ENCODE measurements at regions not wholly inside any gene's neighbourhood (a gene's known extent, or its start where the extent isn't known, plus 50 kb on each side); places are given as distances from the start of the nearest gene placed in this dataset.

GRCh38 chr4:163969291-163969690 lies 474.8 kb downstream of the TMA16 start:
- intact Hi-C loops (cut with micrococcal nuclease) = no loop called here
- CTCF ChIA-PET = interaction anchor here (0.7 kb wide), 1 partner anchor 25 kb away, joined by 3 read pairs; no protein-coding TSS in a partner anchor

DNA sequence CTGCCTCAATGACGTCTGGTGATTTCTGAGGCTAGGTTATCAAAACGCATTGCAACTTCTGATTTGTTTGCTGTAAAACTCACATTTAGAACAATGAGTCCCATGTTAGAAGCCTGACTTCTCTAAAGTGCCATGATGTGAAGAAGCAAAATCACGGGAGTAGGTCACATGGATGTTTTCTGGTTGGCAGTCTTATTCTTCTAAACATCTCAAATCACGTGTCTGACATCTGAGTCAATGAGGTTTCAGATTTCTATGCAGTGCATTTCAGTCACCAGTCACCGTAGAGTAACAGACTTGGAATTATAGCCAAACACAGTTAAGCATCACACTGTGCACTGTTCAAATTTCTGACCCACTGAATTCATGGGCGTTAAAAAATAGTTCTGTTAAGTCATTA lies 482.1 kb downstream of the TMA16 start:
- no peak for DNase-seq
- Histone ChIP-seq H3K9me3 (ENCODE audit: control insufficient read depth in 2 of 3, low read length in 3 of 3) (no peaks in the 10 kb centered on the region), H3K27me3 (ENCODE audit: control insufficient read depth in 2 of 2, insufficient read depth in 2 of 2, low read length in 2 of 2) (no peaks in the 10 kb centered on the region), H3K36me3 (ENCODE audit: control insufficient read depth in 2 of 3, insufficient read depth in 3 of 3, low read length in 3 of 3) (no peaks in the 10 kb centered on the region), H3K4me3 (ENCODE audit: low read length) (no peak overlapping the region), H3K27ac (ENCODE audit: low read depth, low read length) (no peak overlapping the region), H3K4me1 (ENCODE audit: control insufficient read depth in 2 of 2, insufficient read depth in 2 of 2, low read length in 2 of 2) (no peaks in the 10 kb centered on the region)
- H3K4me1 Mint-ChIP-seq = peaks cover 0 to 4% (median 0%) of the 10 kb centered on the region in 7 donors
- no peaks in the 10 kb centered on the region for H3K27me3 Mint-ChIP-seq
- H3K36me3 Mint-ChIP-seq = no peaks in the 10 kb centered on the region
- POLR2A ChIA-PET = no interaction called here
- H3K9me3 Mint-ChIP-seq = peaks cover 0 to 5% (median 0%) of the 10 kb centered on the region in 11 donors
- CTCF ChIA-PET = no interaction called here
- ATAC-seq = no peak
- H3K27ac Mint-ChIP-seq = no peak overlapping the region
- no peak overlapping the region for H3K4me3 Mint-ChIP-seq
- intact Hi-C loops (cut with micrococcal nuclease) = no loop called here

More at GRCh38 chr4:163969291-163969690, 474.8 kb downstream of the TMA16 start:
- peaks cover 0 to 9% (median 0%) of the 10 kb centered on the region in 11 donors for H3K9me3 Mint-ChIP-seq
- no peak for DNase-seq
- no peaks in the 10 kb centered on the region for H3K4me1 ChIP-seq (ENCODE audit: control insufficient read depth in 2 of 2, insufficient read depth in 2 of 2, low read length in 2 of 2)
- no peaks in the 10 kb centered on the region for H3K9me3 ChIP-seq (ENCODE audit: control insufficient read depth in 2 of 3, low read length in 3 of 3)
- no peaks in the 10 kb centered on the region for H3K36me3 Mint-ChIP-seq
- POLR2A ChIA-PET = no interaction called here
- H3K27me3 ChIP-seq (ENCODE audit: control insufficient read depth in 2 of 2, insufficient read depth in 2 of 2, low read length in 2 of 2) = no peaks in the 10 kb centered on the region
- H3K27ac Mint-ChIP-seq = no peak overlapping the region
- no peak overlapping the region for H3K27ac ChIP-seq (ENCODE audit: low read depth, low read length)
- H3K4me3 Mint-ChIP-seq = no peak overlapping the region
- H3K36me3 ChIP-seq (ENCODE audit: control insufficient read depth in 2 of 3, insufficient read depth in 3 of 3, low read length in 3 of 3) = no peaks in the 10 kb centered on the region
- no peak overlapping the region for H3K4me3 ChIP-seq (ENCODE audit: low read length)
- ATAC-seq = no peak
- peaks cover 0 to 4% (median 0%) of the 10 kb centered on the region in 5 donors for H3K27me3 Mint-ChIP-seq
- H3K4me1 Mint-ChIP-seq = no peaks in the 10 kb centered on the region

- Mint-ChIP-seq H3K9me3 (peaks cover 0 to 1% (median 0%) of the 10 kb centered on the region in 11 donors), H3K27me3 (peaks cover 0 to 7% (median 0%) of the 10 kb centered on the region in 5 donors), H3K36me3 (no peaks in the 10 kb centered on the region), H3K4me1 (no peaks in the 10 kb centered on the region), H3K4me3 (no peak overlapping the region), H3K27ac (no peak overlapping the region)
- ATAC-seq (no peak), DNase-seq (no peak)
- CTCF ChIA-PET = no interaction called here
- intact Hi-C loops (cut with micrococcal nuclease) = no loop called here
- Histone ChIP-seq H3K9me3 (ENCODE audit: control insufficient read depth in 2 of 3, low read length in 3 of 3) (no peaks in the 10 kb centered on the region), H3K4me1 (ENCODE audit: control insufficient read depth in 2 of 2, insufficient read depth in 2 of 2, low read length in 2 of 2) (no peaks in the 10 kb centered on the region), H3K27me3 (ENCODE audit: control insufficient read depth in 2 of 2, insufficient read depth in 2 of 2, low read length in 2 of 2) (no peaks in the 10 kb centered on the region), H3K36me3 (ENCODE audit: control insufficient read depth in 2 of 3, insufficient read depth in 3 of 3, low read length in 3 of 3) (no peaks in the 10 kb centered on the region), H3K27ac (ENCODE audit: low read depth, low read length) (no peak overlapping the region), H3K4me3 (ENCODE audit: low read length) (no peak overlapping the region)
- POLR2A ChIA-PET = no interaction called here
Observed at GRCh38 chr4:163988391-163988790, 493.9 kb downstream of the TMA16 start.

- ChIA-PET POLR2A (no interaction called here), CTCF (no interaction called here)
- Mint-ChIP-seq H3K27me3 (peaks cover 0 to 7% (median 0%) of the 10 kb centered on the region in 5 donors), H3K4me1 (no peaks in the 10 kb centered on the region), H3K36me3 (no peaks in the 10 kb centered on the region), H3K4me3 (no peak overlapping the region), H3K27ac (no peak overlapping the region), H3K9me3 (peaks cover 0 to 1% (median 0%) of the 10 kb centered on the region in 11 donors)
- Histone ChIP-seq H3K4me1 (ENCODE audit: control insufficient read depth in 2 of 2, insufficient read depth in 2 of 2, low read length in 2 of 2) (no peaks in the 10 kb centered on the region), H3K27me3 (ENCODE audit: control insufficient read depth in 2 of 2, insufficient read depth in 2 of 2, low read length in 2 of 2) (no peaks in the 10 kb centered on the region), H3K36me3 (ENCODE audit: control insufficient read depth in 2 of 3, insufficient read depth in 3 of 3, low read length in 3 of 3) (no peaks in the 10 kb centered on the region), H3K27ac (ENCODE audit: low read depth, low read length) (no peak overlapping the region), H3K4me3 (ENCODE audit: low read length) (no peak overlapping the region), H3K9me3 (ENCODE audit: control insufficient read depth in 2 of 3, low read length in 3 of 3) (no peaks in the 10 kb centered on the region)
- intact Hi-C loops (cut with micrococcal nuclease) = no loop called here
- ATAC-seq (no peak), DNase-seq (no peak)
Observed at GRCh38 chr4:163988865-163989264, 494.4 kb downstream of the TMA16 start.

DNA sequence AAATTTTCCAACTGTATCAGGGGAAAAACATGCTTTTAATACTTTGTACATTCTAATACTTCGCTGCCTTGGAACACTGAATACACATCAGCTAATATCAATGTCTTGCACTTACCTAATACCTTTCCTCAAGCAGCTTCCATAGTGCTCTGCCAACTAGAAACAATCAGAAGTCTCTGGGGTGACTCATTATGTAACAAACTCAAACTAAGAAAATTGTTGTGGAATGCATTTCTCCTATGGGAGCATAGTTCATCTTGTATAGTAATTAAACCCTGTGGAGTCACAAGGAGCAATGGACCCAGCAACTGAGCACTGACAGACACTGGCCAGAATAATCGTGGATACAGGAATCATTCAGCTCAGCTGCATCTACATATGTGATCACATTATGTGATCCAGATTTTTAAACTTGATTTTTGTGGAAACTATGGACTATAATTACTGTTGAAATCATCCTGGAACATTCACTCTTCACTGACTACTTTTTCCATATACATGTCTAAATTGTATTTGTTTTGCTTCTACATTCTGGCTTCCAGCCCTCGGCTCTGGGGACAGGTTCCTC lies 496.9 kb downstream of the TMA16 start:
- Mint-ChIP-seq H3K9me3 (peaks cover 0 to 1% (median 0%) of the 10 kb centered on the region in 11 donors), H3K27ac (no peak overlapping the region), H3K4me1 (no peaks in the 10 kb centered on the region), H3K4me3 (no peak overlapping the region), H3K36me3 (no peaks in the 10 kb centered on the region), H3K27me3 (peaks cover 0 to 7% (median 0%) of the 10 kb centered on the region in 5 donors)
- H3K9me3 ChIP-seq (ENCODE audit: control insufficient read depth in 2 of 3, low read length in 3 of 3) = no peaks in the 10 kb centered on the region
- no peaks in the 10 kb centered on the region for H3K36me3 ChIP-seq (ENCODE audit: control insufficient read depth in 2 of 3, insufficient read depth in 3 of 3, low read length in 3 of 3)
- H3K27ac ChIP-seq (ENCODE audit: low read depth, low read length) = no peak overlapping the region
- ChIA-PET POLR2A (no interaction called here), CTCF (no interaction called here)
- no peak for DNase-seq
- ATAC-seq = no peak
- no peaks in the 10 kb centered on the region for H3K4me1 ChIP-seq (ENCODE audit: control insufficient read depth in 2 of 2, insufficient read depth in 2 of 2, low read length in 2 of 2)
- intact Hi-C loops (cut with micrococcal nuclease) = no loop called here
- no peak overlapping the region for H3K4me3 ChIP-seq (ENCODE audit: low read length)
- H3K27me3 ChIP-seq (ENCODE audit: control insufficient read depth in 2 of 2, insufficient read depth in 2 of 2, low read length in 2 of 2) = no peaks in the 10 kb centered on the region

- Mint-ChIP-seq H3K27ac (no peak overlapping the region), H3K36me3 (no peaks in the 10 kb centered on the region), H3K9me3 (peaks cover 0 to 39% (median 5%) of the 10 kb centered on the region in 11 donors), H3K4me3 (no peak overlapping the region), H3K27me3 (no peaks in the 10 kb centered on the region), H3K4me1 (peaks cover 0 to 30% (median 17%) of the 10 kb centered on the region in 7 donors)
- Histone ChIP-seq H3K4me1 (ENCODE audit: control insufficient read depth in 2 of 2, insufficient read depth in 2 of 2, low read length in 2 of 2) (peaks cover 0 to 6% of the 10 kb centered on the region in 2 donors), H3K36me3 (ENCODE audit: control insufficient read depth in 2 of 3, insufficient read depth in 3 of 3, low read length in 3 of 3) (no peaks in the 10 kb centered on the region), H3K27me3 (ENCODE audit: control insufficient read depth in 2 of 2, insufficient read depth in 2 of 2, low read length in 2 of 2) (no peaks in the 10 kb centered on the region), H3K27ac (ENCODE audit: low read depth, low read length) (no peak overlapping the region), H3K9me3 (ENCODE audit: control insufficient read depth in 2 of 3, low read length in 3 of 3) (no peaks in the 10 kb centered on the region), H3K4me3 (ENCODE audit: low read length) (no peak overlapping the region)
- CTCF ChIA-PET = no interaction called here
- DNase-seq (no peak), ATAC-seq (no peak)
- POLR2A ChIA-PET = no interaction called here
- intact Hi-C loops (cut with micrococcal nuclease) = no loop called here
Observed at GRCh38 chr4:164009435-164009834, 514.9 kb downstream of the TMA16 start.

GRCh38 chr4:164011791-164012190 lies 517.3 kb downstream of the TMA16 start:
- Mint-ChIP-seq H3K27me3 (no peaks in the 10 kb centered on the region), H3K4me1 (peaks cover 0 to 32% (median 18%) of the 10 kb centered on the region in 7 donors), H3K36me3 (no peaks in the 10 kb centered on the region), H3K9me3 (peaks cover 0 to 38% (median 7%) of the 10 kb centered on the region in 11 donors), H3K4me3 (no peak overlapping the region), H3K27ac (no peak overlapping the region)
- no peak overlapping the region for H3K4me3 ChIP-seq (ENCODE audit: low read length)
- H3K27me3 ChIP-seq (ENCODE audit: control insufficient read depth in 2 of 2, insufficient read depth in 2 of 2, low read length in 2 of 2) = no peaks in the 10 kb centered on the region
- H3K9me3 ChIP-seq (ENCODE audit: control insufficient read depth in 2 of 3, low read length in 3 of 3) = no peaks in the 10 kb centered on the region
- no peak overlapping the region for H3K27ac ChIP-seq (ENCODE audit: low read depth, low read length)
- ChIA-PET CTCF (interaction anchor here (0.5 to 2.9 kb wide), 5 partner anchors 456 to 526 kb away, joined by 3 to 19 read pairs (median 3); no protein-coding TSS in a partner anchor), POLR2A (no interaction called here)
- intact Hi-C loops (cut with micrococcal nuclease) = loop anchor here (1.0 to 10.0 kb wide), 11 partner anchors 116 to 1514 kb away; no protein-coding TSS in a partner anchor
- DNase-seq (no peak), ATAC-seq (no peak)
- H3K36me3 ChIP-seq (ENCODE audit: control insufficient read depth in 2 of 3, insufficient read depth in 3 of 3, low read length in 3 of 3) = no peaks in the 10 kb centered on the region
- H3K4me1 ChIP-seq (ENCODE audit: control insufficient read depth in 2 of 2, insufficient read depth in 2 of 2, low read length in 2 of 2) = peaks cover 0 to 6% of the 10 kb centered on the region in 2 donors
